WI38 (cell line): ENCODE measurements at regions not wholly inside any gene's neighbourhood (a gene's known extent, or its start where the extent isn't known, plus 50 kb on each side); places are given as distances from the start of the nearest gene placed in this dataset.

ENCODE experiments used
- H3K4me3 ChIP-seq: 2 replicates; pipeline ENCODE4 v1.5.1; 2011; ENCODE audit warnings: low read depth, mild to moderate bottlenecking, control low read depth, low read length
- TF ChIP-seq, protein P1 (sequence below): IDR thresholded peaks from 2 replicates; pipeline ENCODE4 v1.5.1; 2012; ENCODE audit warnings: low read depth, mild to moderate bottlenecking, control low read depth, low read length

DNA sequence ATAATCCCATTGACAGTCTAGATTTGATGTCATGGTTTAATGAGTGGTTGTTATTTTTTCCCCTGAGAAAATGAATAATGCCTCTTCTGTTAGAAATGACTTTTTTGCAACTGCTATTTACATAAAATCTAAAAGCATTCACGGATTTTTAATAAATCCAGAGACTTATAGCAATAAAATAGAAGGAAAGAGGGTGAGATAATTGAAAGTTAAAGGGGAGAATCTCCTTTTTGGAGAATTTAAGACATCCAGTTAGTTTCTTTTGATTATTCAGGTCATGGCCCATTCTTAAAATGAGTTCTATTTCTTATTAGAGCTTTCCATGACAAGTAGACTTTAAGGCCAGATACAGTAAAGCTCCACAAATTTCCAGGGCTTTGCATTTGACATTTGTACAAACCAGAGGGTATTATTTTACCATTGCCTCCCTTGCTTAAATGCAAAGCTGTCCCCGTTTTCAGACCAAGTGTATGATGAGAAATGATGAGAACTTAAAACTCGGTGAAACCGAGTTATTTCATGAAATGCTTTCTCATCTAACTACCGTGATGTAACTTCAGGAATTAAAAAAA is 789.0 kb upstream of the SOX9 start:
- H3K4me3 ChIP-seq: no peak overlapping the region
- TF ChIP-seq, protein P1, sequence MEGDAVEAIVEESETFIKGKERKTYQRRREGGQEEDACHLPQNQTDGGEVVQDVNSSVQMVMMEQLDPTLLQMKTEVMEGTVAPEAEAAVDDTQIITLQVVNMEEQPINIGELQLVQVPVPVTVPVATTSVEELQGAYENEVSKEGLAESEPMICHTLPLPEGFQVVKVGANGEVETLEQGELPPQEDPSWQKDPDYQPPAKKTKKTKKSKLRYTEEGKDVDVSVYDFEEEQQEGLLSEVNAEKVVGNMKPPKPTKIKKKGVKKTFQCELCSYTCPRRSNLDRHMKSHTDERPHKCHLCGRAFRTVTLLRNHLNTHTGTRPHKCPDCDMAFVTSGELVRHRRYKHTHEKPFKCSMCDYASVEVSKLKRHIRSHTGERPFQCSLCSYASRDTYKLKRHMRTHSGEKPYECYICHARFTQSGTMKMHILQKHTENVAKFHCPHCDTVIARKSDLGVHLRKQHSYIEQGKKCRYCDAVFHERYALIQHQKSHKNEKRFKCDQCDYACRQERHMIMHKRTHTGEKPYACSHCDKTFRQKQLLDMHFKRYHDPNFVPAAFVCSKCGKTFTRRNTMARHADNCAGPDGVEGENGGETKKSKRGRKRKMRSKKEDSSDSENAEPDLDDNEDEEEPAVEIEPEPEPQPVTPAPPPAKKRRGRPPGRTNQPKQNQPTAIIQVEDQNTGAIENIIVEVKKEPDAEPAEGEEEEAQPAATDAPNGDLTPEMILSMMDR: no peak

- H3K4me3 ChIP-seq: no peak overlapping the region
- TF ChIP-seq, protein P1: no peak
Measured at GRCh38 chr17:71334048-71334751, 786.6 kb upstream of the SOX9 start.

GRCh38 chr17:71335212-71335611 is 785.6 kb upstream of the SOX9 start:
- TF ChIP-seq, protein P1: no peak
- H3K4me3 ChIP-seq: no peak overlapping the region

- TF ChIP-seq, protein P1: no peak
- H3K4me3 ChIP-seq: peak overlapping the region; percentile 37
Measured at GRCh38 chr17:71337938-71338337, 782.9 kb upstream of the SOX9 start.

- H3K4me3 ChIP-seq: peak overlapping the region; percentile 37
- TF ChIP-seq, protein P1: no peak
Measured at GRCh38 chr17:71338396-71338795, 782.4 kb upstream of the SOX9 start.

- no peak overlapping the region for H3K4me3 ChIP-seq
- TF ChIP-seq, protein P1: no peak
Measured at GRCh38 chr17:71339206-71339605, 781.6 kb upstream of the SOX9 start.

- TF ChIP-seq, protein P1: no peak
- no peak overlapping the region for H3K4me3 ChIP-seq
Measured at GRCh38 chr17:71342737-71343136, 778.1 kb upstream of the SOX9 start.
